ENCODE measurements at regions not wholly inside any gene's neighbourhood (a gene's known extent, or its start where the extent isn't known, plus 50 kb on each side); places are given as distances from the start of the nearest gene placed in this dataset.
A peak's percentile ranks its signal among the peaks of the same experiment; 100 is the strongest.

DNA sequence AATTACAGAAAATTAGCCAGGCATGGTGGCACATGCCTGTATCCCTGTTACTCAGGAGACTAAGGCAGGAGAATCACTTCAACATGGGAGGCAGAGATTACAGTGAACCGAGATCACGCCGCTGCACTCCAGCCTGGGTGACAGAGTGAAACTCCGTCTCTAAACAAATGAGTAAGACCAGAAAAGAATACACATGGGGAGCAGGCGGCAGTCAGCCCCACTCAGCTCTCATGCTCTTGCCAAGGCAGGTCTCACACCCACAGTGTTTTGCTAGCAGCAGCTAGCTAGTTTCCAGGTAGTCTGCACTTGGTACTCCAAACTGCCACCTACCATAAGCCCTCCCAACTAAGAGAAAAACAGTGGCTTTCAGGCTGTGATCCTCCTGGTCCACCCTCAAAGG is 722.3 kb upstream of the CTNND2 start:
- Histone ChIP-seq H3K27ac (ENCODE audit: extremely low read depth, low read depth, low read length) (no peak overlapping the region), H3K9me3 (ENCODE audit: control insufficient read depth, insufficient read depth, low read depth, low read length) (no peaks in the 10 kb centered on the region), H3K4me3 (ENCODE audit: low read depth, low read length) (no peak overlapping the region), H3K4me1 (ENCODE audit: control insufficient read depth, insufficient read depth, low read length) (no peaks in the 10 kb centered on the region), H3K36me3 (ENCODE audit: control insufficient read depth in 2 of 2, insufficient read depth in 1 of 2, low read length in 2 of 2) (no peaks in the 10 kb centered on the region)
- CTCF ChIA-PET: no interaction called here
- no peak for TF ChIP-seq ZNF529 (tag by site-specific recombination; IDR thresholded peaks at IDR 0.05; ENCODE audit: insufficient replicate concordance)
- TF ChIP-seq SP7 (tag by site-specific recombination; IDR thresholded peaks at IDR 0.05): no peak
- TF ChIP-seq, protein P1, sequence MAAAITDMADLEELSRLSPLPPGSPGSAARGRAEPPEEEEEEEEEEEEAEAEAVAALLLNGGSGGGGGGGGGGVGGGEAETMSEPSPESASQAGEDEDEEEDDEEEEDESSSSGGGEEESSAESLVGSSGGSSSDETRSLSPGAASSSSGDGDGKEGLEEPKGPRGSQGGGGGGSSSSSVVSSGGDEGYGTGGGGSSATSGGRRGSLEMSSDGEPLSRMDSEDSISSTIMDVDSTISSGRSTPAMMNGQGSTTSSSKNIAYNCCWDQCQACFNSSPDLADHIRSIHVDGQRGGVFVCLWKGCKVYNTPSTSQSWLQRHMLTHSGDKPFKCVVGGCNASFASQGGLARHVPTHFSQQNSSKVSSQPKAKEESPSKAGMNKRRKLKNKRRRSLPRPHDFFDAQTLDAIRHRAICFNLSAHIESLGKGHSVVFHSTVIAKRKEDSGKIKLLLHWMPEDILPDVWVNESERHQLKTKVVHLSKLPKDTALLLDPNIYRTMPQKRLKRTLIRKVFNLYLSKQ (tag by site-specific recombination; IDR thresholded peaks at IDR 0.05; ENCODE audit: borderline replicate concordance): no peak
- TF ChIP-seq, protein P2, sequence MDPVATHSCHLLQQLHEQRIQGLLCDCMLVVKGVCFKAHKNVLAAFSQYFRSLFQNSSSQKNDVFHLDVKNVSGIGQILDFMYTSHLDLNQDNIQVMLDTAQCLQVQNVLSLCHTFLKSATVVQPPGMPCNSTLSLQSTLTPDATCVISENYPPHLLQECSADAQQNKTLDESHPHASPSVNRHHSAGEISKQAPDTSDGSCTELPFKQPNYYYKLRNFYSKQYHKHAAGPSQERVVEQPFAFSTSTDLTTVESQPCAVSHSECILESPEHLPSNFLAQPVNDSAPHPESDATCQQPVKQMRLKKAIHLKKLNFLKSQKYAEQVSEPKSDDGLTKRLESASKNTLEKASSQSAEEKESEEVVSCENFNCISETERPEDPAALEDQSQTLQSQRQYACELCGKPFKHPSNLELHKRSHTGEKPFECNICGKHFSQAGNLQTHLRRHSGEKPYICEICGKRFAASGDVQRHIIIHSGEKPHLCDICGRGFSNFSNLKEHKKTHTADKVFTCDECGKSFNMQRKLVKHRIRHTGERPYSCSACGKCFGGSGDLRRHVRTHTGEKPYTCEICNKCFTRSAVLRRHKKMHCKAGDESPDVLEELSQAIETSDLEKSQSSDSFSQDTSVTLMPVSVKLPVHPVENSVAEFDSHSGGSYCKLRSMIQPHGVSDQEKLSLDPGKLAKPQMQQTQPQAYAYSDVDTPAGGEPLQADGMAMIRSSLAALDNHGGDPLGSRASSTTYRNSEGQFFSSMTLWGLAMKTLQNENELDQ (tag by site-specific recombination; IDR thresholded peaks at IDR 0.05; ENCODE audit: low read depth): no peak
- no peak for TF ChIP-seq ZNF660 (tag by site-specific recombination; IDR thresholded peaks at IDR 0.05)
- TF ChIP-seq, protein P3, sequence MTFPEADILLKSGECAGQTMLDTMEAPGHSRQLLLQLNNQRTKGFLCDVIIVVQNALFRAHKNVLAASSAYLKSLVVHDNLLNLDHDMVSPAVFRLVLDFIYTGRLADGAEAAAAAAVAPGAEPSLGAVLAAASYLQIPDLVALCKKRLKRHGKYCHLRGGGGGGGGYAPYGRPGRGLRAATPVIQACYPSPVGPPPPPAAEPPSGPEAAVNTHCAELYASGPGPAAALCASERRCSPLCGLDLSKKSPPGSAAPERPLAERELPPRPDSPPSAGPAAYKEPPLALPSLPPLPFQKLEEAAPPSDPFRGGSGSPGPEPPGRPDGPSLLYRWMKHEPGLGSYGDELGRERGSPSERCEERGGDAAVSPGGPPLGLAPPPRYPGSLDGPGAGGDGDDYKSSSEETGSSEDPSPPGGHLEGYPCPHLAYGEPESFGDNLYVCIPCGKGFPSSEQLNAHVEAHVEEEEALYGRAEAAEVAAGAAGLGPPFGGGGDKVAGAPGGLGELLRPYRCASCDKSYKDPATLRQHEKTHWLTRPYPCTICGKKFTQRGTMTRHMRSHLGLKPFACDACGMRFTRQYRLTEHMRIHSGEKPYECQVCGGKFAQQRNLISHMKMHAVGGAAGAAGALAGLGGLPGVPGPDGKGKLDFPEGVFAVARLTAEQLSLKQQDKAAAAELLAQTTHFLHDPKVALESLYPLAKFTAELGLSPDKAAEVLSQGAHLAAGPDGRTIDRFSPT (tag by site-specific recombination; IDR thresholded peaks at IDR 0.05): no peak
- TF ChIP-seq ZNF654 (tag by site-specific recombination; IDR thresholded peaks at IDR 0.05; ENCODE audit: low read depth): no peak
- no peak for TF ChIP-seq ZNF473 (tag by site-specific recombination; IDR thresholded peaks at IDR 0.05)
- POLR2A ChIA-PET: no interaction called here

- no peak overlapping the region for H3K4me3 ChIP-seq (ENCODE audit: low read depth, low read length)
- H3K4me1 ChIP-seq (ENCODE audit: control insufficient read depth, insufficient read depth, low read length): no peaks in the 10 kb centered on the region
- CTCF ChIA-PET: no interaction called here
- no peak overlapping the region for H3K27ac ChIP-seq (ENCODE audit: extremely low read depth, low read depth, low read length)
- H3K36me3 ChIP-seq (ENCODE audit: control insufficient read depth in 2 of 2, insufficient read depth in 1 of 2, low read length in 2 of 2): no peaks in the 10 kb centered on the region
- no peaks in the 10 kb centered on the region for H3K9me3 ChIP-seq (ENCODE audit: control insufficient read depth, insufficient read depth, low read depth, low read length)
- POLR2A ChIA-PET: no interaction called here
- TF ChIP-seq ZNF626 (tag by site-specific recombination; IDR thresholded peaks at IDR 0.05) (no peak), EGR2 (tag by site-specific recombination; IDR thresholded peaks at IDR 0.05; ENCODE audit: low read depth) (peak; percentile 19; the same call in 1 of the 2 replicates)
These were observed 721.5 kb upstream of the CTNND2 start for GRCh38 chr5:12625667-12626263.

DNA sequence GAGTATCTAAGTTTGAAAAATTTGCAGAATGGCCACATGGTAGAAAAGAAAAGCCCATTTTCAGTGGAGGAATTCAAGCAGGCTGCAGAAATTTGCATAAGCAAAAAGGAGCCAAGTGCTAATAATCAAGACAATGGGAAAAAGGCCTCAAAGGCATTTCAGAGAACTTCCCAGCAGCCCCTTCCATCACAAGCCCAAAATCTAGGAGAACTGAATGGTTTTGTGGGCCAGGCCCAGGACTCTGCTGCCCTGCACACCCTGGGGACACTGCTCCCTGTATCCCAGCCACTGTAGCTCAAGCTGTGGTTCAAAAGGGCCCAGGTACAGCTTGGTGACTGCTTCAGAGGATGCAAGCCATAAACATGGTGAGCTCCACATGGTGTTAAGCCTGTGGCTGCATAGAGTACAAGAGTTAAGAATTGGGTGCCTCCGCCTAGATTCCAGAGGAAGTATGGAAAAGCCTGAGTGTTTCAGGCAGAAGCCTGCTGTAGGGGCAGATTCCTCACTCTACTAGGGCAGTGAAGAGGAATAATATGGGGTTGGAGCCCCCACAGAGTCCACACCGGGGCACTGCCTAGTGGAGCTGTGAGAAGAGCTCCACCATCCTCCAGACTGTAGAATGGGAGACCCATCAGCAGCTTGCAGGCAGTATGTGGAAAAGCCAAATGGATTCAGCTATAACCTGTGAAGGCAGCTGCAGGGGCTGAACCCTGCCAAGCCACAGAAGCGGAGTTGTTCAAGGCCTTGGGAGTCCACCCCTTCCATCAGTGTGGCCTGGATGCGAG is 720.7 kb upstream of the CTNND2 start:
- TF ChIP-seq ZNF530 (tag by site-specific recombination; IDR thresholded peaks at IDR 0.05; ENCODE audit: low read depth): no peak
- POLR2A ChIA-PET: no interaction called here
- CTCF ChIA-PET: no interaction called here
- no peaks in the 10 kb centered on the region for H3K4me1 ChIP-seq (ENCODE audit: control insufficient read depth, insufficient read depth, low read length)
- no peak overlapping the region for H3K27ac ChIP-seq (ENCODE audit: extremely low read depth, low read depth, low read length)
- no peaks in the 10 kb centered on the region for H3K9me3 ChIP-seq (ENCODE audit: control insufficient read depth, insufficient read depth, low read depth, low read length)
- no peaks in the 10 kb centered on the region for H3K36me3 ChIP-seq (ENCODE audit: control insufficient read depth in 2 of 2, insufficient read depth in 1 of 2, low read length in 2 of 2)
- H3K4me3 ChIP-seq (ENCODE audit: low read depth, low read length): no peak overlapping the region
